G401.6 (cell line): ENCODE measurements at regions not wholly inside any gene's neighbourhood (a gene's known extent, or its start where the extent isn't known, plus 50 kb on each side); places are given as distances from the start of the nearest gene placed in this dataset.

Experiments
- FAIRE-seq: peaks from 2 replicates; lab custom pipeline; 2012; peaks lifted over from hg19 to GRCh38; lab: Jason Lieb, UNC

GRCh38 chr13:76711550-76712182 is 174.5 kb downstream of the KCTD12 start:
- FAIRE-seq: no peak

- no peak for FAIRE-seq
Measured at GRCh38 chr13:76709851-76710250, 176.4 kb downstream of the KCTD12 start.

GRCh38 chr13:76708138-76708688 is 178.0 kb downstream of the KCTD12 start:
- FAIRE-seq: no peak

- FAIRE-seq: no peak
Measured at GRCh38 chr13:76707360-76707759, 178.8 kb downstream of the KCTD12 start.

DNA sequence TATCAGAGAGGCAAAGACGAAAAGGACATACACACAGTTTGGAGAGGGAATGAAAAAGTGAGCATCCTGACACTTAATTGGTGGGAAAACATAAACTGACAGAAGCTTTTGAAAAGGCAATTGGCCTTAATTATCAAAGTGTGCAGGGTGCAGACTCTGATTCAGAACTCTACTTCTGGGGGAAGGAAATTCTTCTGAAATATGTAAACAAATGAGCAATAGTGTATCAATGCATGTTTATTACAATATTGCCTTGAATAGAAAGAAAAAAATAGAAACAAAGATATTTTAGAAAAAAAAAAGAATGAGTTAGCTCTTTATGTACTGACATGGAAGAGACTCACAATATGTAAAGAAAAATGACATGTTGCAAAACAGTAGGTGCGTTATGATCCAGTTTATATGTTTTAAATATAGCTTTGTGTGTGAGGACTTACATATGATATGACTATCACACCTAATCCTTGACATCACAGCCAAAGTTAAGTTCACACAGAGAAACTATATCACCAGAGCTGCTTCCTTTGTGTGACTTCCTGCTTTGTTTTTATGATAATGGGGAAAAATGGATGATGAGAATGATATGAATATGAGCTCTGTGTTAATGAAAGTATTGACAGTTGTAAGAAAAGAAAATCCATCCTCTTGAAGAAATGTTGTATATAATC is 182.4 kb downstream of the KCTD12 start:
- no peak for FAIRE-seq

GRCh38 chr13:76703216-76703615 is 183.0 kb downstream of the KCTD12 start:
- FAIRE-seq: no peak

DNA sequence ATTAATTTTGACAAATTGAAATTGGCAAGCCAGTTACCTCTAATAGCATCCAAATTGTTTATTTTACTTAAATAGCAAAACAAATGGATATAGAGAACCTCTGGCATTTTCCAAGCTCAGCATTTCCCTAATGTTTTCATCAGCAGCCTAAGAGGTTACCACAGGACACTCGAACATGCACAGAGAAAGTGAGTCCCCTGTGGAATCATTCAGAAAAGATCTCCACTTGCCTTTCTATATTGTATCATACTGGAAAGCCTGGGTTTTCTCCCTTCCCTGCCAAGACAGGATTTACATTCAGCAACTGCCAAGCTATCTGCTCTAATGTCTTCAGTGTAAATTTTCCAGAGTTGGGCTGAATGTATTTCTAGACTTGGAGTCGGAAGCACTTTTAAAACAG is 188.9 kb downstream of the KCTD12 start:
- no peak for FAIRE-seq

GRCh38 chr13:76696370-76696769 is 189.8 kb downstream of the KCTD12 start:
- FAIRE-seq: no peak

DNA sequence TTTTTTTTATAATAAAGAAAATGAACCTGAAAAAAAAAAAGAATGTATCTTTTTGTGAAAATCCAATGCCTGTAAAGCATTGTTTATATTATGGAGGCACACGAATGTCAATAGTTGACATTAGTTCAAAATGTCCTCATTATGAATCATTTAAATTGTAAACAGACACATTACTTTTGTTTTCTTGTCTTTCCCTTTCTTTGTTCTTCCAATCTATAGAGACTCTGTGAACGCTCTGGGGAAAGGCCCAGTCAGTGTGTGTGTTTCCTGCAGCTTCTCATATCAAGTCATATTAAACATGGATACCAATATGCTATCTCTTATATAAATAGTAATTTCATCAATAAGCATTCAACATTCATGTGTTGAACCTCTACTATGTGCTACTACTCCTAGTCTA is 193.1 kb downstream of the KCTD12 start:
- FAIRE-seq: no peak

GRCh38 chr13:76692346-76692745 is 193.9 kb downstream of the KCTD12 start:
- FAIRE-seq: no peak

DNA sequence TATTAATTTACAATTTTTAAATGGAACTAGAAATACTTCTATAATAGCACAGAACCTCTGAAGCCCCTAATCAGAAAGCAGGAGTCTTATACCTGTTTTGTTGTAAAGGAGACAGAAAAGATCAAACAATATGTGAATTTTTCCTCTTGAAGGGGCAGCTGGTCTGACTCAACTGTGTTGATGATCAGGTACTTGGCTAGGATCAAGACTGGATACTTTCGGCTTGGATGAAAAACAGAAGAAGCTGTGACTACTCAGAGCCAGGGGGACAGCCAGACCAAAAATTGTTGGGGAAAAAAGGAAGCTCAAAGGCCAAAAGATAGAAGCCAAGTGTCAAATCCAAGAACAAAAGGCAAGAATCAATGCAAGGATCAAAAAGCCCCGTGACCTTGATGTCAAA is 195.6 kb downstream of the KCTD12 start:
- no peak for FAIRE-seq

DNA sequence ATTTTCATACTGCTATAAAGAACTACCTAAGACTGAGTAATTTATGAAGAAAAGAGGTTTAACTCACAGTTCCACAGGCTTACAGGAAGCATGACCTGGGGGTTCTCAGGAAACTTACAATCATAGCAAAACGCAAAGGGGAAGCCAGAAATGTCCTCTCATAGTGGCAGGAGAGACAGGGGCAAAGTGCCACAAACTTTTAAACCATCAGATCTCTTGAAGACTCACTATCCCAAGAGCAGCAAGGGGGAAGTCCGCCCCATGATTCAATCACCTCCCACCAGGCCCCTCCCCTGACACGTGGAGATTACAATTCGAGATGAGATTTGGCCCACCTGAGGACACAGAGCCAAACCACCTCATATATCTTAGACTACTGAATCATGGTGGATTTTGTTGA is 198.7 kb downstream of the KCTD12 start:
- FAIRE-seq: no peak

DNA sequence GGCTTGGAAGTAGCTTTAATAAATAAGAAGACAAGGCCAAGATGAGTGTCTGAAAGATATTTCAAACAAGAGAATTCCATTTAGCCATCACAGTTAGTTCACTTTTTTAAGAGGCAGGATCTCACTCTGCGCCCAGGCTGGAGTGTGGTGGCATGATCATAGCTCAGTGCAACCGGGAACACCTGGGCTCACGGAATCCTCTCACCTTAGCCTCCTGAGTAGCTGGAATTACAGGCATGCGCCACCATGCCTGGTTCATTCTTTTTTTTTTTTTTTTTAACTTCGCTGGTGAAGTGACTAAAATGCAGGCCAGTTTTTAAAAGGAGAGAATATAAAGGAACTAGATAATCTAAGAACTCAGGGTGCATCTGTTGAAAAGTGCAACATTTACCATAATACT is 200.3 kb downstream of the KCTD12 start:
- FAIRE-seq: no peak

- FAIRE-seq: no peak
Measured at GRCh38 chr13:76684336-76684735, 201.9 kb downstream of the KCTD12 start.

DNA sequence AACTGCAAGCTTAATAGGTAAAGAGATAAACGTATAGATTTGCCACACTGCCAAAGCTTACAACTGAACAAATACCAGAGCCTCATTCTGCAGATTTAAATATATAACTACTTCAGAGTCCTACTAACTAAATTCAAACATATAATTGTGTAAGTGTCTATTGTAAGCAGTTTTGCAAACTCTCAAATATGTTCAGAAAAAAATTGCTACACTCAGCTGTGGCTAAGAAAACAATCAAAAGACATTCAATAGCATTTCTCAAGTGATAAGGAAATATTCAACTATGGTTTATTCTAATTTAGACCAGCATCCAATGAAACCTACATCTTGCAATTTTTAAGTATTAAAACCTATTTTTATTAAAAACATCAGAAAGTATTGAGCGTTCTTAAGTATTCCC is 202.4 kb downstream of the KCTD12 start:
- FAIRE-seq: no peak

GRCh38 chr13:76683168-76683567 is 203.0 kb downstream of the KCTD12 start:
- no peak for FAIRE-seq

DNA sequence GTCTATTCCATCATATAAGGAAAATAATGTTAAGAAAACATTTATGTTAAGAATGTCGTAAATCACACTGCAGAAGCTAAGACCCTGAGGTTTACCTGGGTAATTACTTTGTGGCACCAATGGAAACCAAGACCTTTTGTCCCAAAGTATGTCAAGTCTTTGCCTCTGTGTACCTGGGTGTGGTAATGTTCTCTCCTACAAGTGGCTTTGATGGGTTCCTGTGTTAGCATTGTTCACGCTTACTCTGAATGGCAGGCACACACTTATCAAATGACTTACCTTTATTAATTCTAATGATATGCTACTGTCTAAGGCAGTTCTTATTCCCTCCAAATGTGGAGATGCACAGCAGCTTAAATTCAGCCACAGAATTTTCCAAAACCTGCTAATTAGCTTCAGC is 206.1 kb downstream of the KCTD12 start:
- FAIRE-seq: no peak

GRCh38 chr13:76677043-76677442 is 209.2 kb downstream of the KCTD12 start:
- no peak for FAIRE-seq

- FAIRE-seq: no peak
Measured at GRCh38 chr13:76672420-76672819, 213.8 kb downstream of the KCTD12 start.

DNA sequence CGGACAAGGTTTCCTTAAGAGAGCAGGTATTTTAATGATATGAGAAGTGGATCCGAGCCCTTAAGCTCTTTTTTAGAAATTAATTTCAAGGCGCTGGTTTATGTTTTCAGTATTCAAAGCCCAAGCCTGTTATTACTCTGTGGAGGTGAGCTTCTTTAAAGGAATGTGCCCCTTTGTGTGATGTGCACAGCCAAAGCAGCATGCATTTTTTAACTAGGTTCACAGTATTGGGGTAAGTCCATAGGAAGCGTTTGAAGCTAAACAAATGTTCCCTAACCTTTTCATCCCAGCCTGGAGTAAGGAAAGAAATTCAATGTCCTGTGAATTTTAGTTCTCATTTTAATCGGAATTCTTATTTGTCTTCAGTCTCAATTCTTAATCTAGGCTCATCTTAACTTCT is 217.5 kb downstream of the KCTD12 start:
- FAIRE-seq: no peak

- FAIRE-seq: no peak
Measured at GRCh38 chr13:76668141-76668540, 218.1 kb downstream of the KCTD12 start.

GRCh38 chr13:76667551-76667950 is 218.7 kb downstream of the KCTD12 start:
- no peak for FAIRE-seq

DNA sequence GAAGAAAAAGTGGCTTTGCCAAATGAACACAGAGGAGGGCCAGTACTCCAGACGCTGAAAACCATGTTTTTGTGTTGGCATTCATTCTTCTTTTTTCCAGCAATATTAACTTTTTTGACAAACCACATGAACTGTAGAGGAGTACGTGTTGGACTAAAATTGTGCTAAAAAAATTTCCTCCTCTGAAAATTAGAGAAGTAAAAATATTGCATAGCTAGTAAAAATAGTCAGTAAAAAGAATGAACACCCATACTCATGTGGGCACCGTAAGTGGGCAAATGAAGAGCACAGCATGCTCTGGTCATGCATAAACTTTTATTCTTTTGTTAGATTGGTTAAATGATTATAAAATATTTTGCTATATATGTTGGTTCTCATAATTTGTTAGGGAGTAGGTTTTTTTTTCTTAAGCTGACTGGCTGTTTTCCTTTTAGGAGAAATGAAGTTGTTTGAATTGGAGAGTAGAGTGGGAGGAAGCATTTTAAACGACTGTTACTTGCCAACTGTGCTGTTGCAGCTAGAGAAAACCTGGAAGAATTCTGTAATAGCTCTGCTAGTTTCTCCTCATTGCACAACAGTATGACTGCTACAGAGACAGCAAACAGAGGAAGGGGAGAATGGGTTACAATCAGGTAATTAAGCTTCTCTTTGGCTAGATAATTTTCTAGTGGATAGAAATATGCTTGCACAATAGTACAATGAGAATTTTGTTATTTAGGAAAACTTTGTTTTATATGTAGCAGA is 222.4 kb downstream of the KCTD12 start:
- no peak for FAIRE-seq
